Nephron progenitor cell (in vitro differentiated cells): ENCODE measurements at regions not wholly inside any gene's neighbourhood (a gene's known extent, or its start where the extent isn't known, plus 50 kb on each side); places are given as distances from the start of the nearest gene placed in this dataset.

Source experiments
- DNase-seq: peaks from one replicate; pipeline ENCODE4 v3.0.0; 2021
- H3K27ac Mint-ChIP-seq: 2 replicates; pipeline ENCODE4 v1.8.0; 2021; ENCODE audit warnings: mild to moderate bottlenecking, moderate library complexity, mixed read lengths
- H3K27me3 Mint-ChIP-seq: 2 replicates; pipeline ENCODE4 v1.8.0; 2021; ENCODE audit warnings: mild to moderate bottlenecking, low read depth, mixed read lengths; ENCODE audit not compliant: poor library complexity
- H3K36me3 Mint-ChIP-seq: 2 replicates; pipeline ENCODE4 v1.8.0; 2021; ENCODE audit warnings: low read depth, mixed read lengths
- H3K4me1 Mint-ChIP-seq: 2 replicates; pipeline ENCODE4 v1.8.0; 2021; ENCODE audit warnings: mixed read lengths
- H3K4me3 Mint-ChIP-seq: 2 replicates; pipeline ENCODE4 v1.8.0; 2021; ENCODE audit warnings: mild to moderate bottlenecking, moderate library complexity, mixed read lengths
- H3K9me3 Mint-ChIP-seq: 2 replicates; pipeline ENCODE4 v1.8.0; 2021; ENCODE audit warnings: mild to moderate bottlenecking, moderate library complexity, mixed read lengths
- TF ChIP-seq, protein P1 (sequence below): fragments of 200-600 bp; sonication (generic); IDR thresholded peaks from 2 replicates; pipeline ENCODE4 v1.5.0; 2021; ENCODE audit warnings: antibody characterized with exemption

DNA sequence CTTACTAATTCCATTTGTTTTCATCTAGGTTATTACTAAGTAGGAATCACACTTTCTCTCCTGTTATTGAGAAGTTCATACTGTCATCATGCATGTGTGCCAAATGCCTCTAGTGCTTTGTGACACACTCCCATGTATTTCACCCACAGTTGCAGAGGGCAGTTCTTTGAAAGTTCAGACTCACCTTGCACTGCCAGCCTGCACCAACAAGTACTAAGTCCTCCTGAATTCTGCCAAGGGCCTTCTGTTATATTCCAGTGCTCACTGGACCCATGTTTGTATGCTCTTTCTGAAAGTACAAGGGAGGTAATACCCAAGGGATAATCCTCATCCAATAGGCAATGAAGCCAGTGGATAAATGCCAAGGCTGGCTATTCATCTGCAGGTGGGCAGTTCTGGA, 136.6 kb upstream of the ARPP21 start:
- H3K27ac Mint-ChIP-seq = no peak overlapping the region
- H3K9me3 Mint-ChIP-seq = peaks cover 23% of the 10 kb centered on the region
- H3K27me3 Mint-ChIP-seq = peaks cover 2% of the 10 kb centered on the region
- no peak overlapping the region for H3K4me3 Mint-ChIP-seq
- DNase-seq = no peak
- TF ChIP-seq, protein P1, sequence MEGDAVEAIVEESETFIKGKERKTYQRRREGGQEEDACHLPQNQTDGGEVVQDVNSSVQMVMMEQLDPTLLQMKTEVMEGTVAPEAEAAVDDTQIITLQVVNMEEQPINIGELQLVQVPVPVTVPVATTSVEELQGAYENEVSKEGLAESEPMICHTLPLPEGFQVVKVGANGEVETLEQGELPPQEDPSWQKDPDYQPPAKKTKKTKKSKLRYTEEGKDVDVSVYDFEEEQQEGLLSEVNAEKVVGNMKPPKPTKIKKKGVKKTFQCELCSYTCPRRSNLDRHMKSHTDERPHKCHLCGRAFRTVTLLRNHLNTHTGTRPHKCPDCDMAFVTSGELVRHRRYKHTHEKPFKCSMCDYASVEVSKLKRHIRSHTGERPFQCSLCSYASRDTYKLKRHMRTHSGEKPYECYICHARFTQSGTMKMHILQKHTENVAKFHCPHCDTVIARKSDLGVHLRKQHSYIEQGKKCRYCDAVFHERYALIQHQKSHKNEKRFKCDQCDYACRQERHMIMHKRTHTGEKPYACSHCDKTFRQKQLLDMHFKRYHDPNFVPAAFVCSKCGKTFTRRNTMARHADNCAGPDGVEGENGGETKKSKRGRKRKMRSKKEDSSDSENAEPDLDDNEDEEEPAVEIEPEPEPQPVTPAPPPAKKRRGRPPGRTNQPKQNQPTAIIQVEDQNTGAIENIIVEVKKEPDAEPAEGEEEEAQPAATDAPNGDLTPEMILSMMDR = no peak
- peaks cover 33% of the 10 kb centered on the region for H3K4me1 Mint-ChIP-seq
- H3K36me3 Mint-ChIP-seq = peaks cover 9% of the 10 kb centered on the region

DNA sequence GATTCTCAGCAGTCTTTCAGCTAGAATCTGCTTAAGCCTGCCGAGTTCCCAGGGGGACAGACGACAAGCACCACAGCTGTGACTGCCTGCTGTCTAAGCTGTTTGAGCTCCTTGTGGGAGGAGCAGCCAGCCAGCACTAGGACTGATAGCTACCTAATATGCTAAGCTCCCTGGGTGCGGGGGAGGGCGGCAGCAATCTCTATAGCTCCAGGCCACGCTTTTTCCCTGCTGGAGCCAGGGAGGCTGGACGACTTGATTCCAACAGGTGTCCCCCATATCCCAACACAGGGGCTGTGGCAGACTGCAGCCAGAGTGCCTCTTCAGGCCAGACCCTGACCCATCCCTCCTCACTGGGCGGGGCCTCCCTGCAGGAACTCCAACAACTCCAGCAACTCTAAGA, 134.1 kb upstream of the ARPP21 start:
- Mint-ChIP-seq H3K27me3 (peaks cover 2% of the 10 kb centered on the region), H3K4me3 (peak overlapping the region; percentile 26), H3K27ac (no peak overlapping the region), H3K4me1 (peaks cover 33% of the 10 kb centered on the region), H3K9me3 (peaks cover 19% of the 10 kb centered on the region), H3K36me3 (peaks cover 9% of the 10 kb centered on the region)
- TF ChIP-seq, protein P1 = no peak
- peak; percentile 73 for DNase-seq

DNA sequence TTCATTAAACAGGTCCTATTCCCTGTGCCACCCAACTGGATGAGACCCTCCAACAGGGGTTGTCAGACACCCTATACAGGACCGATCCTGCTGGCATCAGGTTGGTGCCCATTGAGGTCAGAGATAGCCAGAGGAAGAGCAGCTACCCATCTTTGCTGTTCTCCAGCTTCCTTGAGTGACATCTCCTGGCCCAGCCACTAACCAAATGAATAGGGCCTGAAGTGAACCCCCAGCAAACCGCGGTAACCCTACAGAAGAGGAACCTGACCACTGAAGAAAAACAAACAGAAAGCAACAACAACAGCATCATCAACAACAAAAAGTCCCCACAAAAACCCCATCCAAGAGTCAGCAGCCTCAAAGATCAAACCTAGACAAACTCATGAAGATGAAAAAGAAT, 133.6 kb upstream of the ARPP21 start:
- peaks cover 2% of the 10 kb centered on the region for H3K27me3 Mint-ChIP-seq
- TF ChIP-seq, protein P1 = no peak

DNA sequence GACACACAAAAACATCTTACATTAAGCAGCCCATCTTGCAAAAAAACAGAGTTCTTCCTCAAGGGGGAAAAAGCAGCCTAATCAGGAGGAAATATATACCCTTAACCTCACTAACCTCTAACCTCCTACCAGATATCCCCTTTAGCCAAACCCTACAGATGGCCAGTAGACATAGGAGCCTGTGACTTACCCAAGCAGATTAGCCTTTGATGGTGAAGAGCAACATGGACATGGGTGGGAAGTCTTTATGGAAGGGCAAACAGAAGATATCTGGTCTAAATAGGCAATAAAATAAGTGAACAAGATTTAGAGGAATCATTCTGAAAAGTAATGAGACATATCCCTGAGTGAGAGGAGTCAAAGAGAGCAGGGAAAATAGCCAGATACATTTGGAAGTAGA, 119.4 kb upstream of the ARPP21 start:
- H3K27me3 Mint-ChIP-seq = no peaks in the 10 kb centered on the region
- H3K27ac Mint-ChIP-seq = no peak overlapping the region
- DNase-seq = no peak
- H3K9me3 Mint-ChIP-seq = peaks cover 10% of the 10 kb centered on the region
- H3K4me3 Mint-ChIP-seq = no peak overlapping the region
- TF ChIP-seq, protein P1 = no peak
- peaks cover 12% of the 10 kb centered on the region for H3K4me1 Mint-ChIP-seq
- peaks cover 4% of the 10 kb centered on the region for H3K36me3 Mint-ChIP-seq

More for the DNA sequence above, 133.6 kb upstream of the ARPP21 start:
- Mint-ChIP-seq H3K4me1 (peaks cover 28% of the 10 kb centered on the region), H3K36me3 (peaks cover 9% of the 10 kb centered on the region), H3K9me3 (peaks cover 19% of the 10 kb centered on the region), H3K4me3 (no peak overlapping the region), H3K27ac (no peak overlapping the region)
- DNase-seq = no peak

DNA sequence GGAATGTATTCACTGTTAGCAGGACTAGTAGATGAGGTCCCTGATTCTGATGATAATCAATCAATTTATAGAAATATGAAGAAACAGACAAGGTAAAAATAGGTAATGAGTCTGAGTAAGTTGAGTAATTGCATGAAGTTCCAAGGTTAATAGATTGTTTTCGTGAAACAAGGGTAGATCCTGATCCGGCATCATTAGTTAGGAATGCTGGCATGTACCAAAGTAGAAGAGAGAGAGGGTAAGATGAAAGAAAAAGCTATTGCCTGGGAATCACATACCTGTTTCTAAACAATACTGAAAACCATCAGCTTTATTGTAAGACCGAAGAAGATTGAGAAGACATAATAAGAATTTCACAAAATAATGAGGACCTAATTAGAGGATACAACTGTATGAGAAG, 118.1 kb upstream of the ARPP21 start:
- DNase-seq = no peak
- peaks cover 12% of the 10 kb centered on the region for H3K4me1 Mint-ChIP-seq
- H3K36me3 Mint-ChIP-seq = peaks cover 4% of the 10 kb centered on the region
- H3K9me3 Mint-ChIP-seq = peaks cover 10% of the 10 kb centered on the region
- H3K27ac Mint-ChIP-seq = no peak overlapping the region
- H3K4me3 Mint-ChIP-seq = no peak overlapping the region
- no peaks in the 10 kb centered on the region for H3K27me3 Mint-ChIP-seq
- TF ChIP-seq, protein P1 = no peak

DNA sequence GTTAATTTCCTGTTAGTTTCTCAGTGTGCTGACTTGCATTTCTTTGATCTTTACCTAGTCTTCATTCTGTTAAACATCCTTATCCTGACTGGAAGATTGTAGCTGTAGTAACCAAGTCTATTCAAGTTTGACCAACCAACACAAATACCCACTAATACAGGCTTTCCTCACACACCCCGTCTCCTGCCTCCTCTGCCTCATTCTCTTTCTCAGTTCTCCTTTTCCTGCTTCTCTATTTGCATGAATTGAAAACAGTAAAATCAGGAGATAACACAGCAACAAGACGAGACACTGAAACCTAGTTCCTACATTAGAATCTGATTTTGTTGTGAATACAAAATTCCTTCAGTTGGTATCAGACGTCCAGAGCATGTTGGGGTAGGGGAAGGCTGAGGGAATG, 116.9 kb upstream of the ARPP21 start:
- no peak for DNase-seq
- H3K4me3 Mint-ChIP-seq = no peak overlapping the region
- H3K36me3 Mint-ChIP-seq = peaks cover 1% of the 10 kb centered on the region
- no peaks in the 10 kb centered on the region for H3K27me3 Mint-ChIP-seq
- peaks cover 7% of the 10 kb centered on the region for H3K9me3 Mint-ChIP-seq
- H3K27ac Mint-ChIP-seq = no peak overlapping the region
- TF ChIP-seq, protein P1 = no peak
- peaks cover 12% of the 10 kb centered on the region for H3K4me1 Mint-ChIP-seq
